Bronchial epithelial cell (primary cell): ENCODE measurements at regions not wholly inside any gene's neighbourhood (a gene's known extent, or its start where the extent isn't known, plus 50 kb on each side); places are given as distances from the start of the nearest gene placed in this dataset.

Experiments
- DNase-seq: peaks from one replicate; pipeline ENCODE4 v3.0.0-alpha.2; 2010; ENCODE audit warnings: low read depth
- FAIRE-seq: peaks from 2 replicates; lab custom pipeline; 2011; peaks lifted over from hg19 to GRCh38; lab: Jason Lieb, UNC
- H3K27me3 ChIP-seq: 2 replicates; pipeline ENCODE4 v1.5.1; 2011; ENCODE audit warnings: low read length; ENCODE audit not compliant: control insufficient read depth, insufficient read depth
- H3K36me3 ChIP-seq: 2 replicates; pipeline ENCODE4 v1.5.1; 2011; ENCODE audit warnings: low read length; ENCODE audit not compliant: control insufficient read depth, insufficient read depth
- H3K4me3 ChIP-seq: 2 replicates; pipeline ENCODE4 v1.5.1; 2011; ENCODE audit warnings: mild to moderate bottlenecking, low read depth, low read length, control low read depth
- TF ChIP-seq, protein P1 (sequence below): IDR thresholded peaks from 2 replicates; pipeline ENCODE4 v1.5.1; 2011; ENCODE audit warnings: mild to moderate bottlenecking, moderate library complexity, low read length, control low read depth, inconsistent platforms; ENCODE audit not compliant: insufficient read depth, severe bottlenecking

DNA sequence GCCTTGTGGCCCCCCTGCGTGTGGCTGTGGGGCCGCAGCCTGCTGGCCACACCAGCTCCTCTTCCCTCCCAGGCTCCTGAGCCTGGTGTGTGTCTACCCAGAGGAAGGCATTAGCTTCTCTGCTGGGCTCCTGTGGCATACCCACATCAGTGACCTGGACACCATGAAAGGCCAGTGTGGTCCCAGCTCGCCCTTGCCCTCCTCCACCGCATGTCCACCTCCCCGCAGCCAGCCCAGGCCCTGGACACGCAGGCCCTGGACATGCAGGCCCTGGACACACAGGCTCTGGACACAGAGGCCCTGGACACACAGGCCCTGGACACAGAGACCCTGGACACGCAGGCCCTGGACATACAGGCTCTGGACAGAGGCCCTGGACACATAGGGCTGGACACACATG lies 153.4 kb upstream of the PPP1R26 start:
- H3K36me3 ChIP-seq: no peaks in the 10 kb centered on the region
- TF ChIP-seq, protein P1, sequence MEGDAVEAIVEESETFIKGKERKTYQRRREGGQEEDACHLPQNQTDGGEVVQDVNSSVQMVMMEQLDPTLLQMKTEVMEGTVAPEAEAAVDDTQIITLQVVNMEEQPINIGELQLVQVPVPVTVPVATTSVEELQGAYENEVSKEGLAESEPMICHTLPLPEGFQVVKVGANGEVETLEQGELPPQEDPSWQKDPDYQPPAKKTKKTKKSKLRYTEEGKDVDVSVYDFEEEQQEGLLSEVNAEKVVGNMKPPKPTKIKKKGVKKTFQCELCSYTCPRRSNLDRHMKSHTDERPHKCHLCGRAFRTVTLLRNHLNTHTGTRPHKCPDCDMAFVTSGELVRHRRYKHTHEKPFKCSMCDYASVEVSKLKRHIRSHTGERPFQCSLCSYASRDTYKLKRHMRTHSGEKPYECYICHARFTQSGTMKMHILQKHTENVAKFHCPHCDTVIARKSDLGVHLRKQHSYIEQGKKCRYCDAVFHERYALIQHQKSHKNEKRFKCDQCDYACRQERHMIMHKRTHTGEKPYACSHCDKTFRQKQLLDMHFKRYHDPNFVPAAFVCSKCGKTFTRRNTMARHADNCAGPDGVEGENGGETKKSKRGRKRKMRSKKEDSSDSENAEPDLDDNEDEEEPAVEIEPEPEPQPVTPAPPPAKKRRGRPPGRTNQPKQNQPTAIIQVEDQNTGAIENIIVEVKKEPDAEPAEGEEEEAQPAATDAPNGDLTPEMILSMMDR: no peak
- no peak for FAIRE-seq
- H3K4me3 ChIP-seq: no peak overlapping the region
- no peaks in the 10 kb centered on the region for H3K27me3 ChIP-seq
- no peak for DNase-seq

DNA sequence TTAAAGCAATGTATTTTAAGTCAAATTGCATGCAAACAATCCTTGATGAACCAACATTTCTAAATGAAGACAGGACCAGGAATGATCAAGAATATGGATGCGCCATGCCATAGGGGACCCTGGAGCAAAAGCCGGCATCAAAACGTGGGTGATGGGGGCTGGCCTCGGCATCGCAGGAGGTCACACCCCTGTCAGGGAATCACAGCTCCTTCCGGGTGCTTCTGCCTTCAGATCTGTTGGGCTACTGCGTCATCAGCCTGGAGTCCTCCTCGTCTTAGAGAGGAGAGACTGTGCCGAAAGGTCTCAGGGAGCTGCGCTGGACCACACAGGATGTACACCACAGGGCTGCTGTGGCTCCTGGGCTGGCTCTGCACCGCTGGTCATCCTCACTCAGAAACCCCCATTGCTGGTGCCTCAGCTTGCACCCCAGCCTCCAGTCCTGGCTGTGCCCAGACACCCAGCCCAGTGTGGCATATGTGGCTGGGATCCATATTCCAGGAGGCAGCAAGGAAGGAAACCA lies 152.9 kb upstream of the PPP1R26 start:
- Histone ChIP-seq H3K27me3 (no peaks in the 10 kb centered on the region), H3K4me3 (no peak overlapping the region), H3K36me3 (no peaks in the 10 kb centered on the region)
- TF ChIP-seq, protein P1: no peak
- FAIRE-seq (no peak), DNase-seq (no peak)

DNA sequence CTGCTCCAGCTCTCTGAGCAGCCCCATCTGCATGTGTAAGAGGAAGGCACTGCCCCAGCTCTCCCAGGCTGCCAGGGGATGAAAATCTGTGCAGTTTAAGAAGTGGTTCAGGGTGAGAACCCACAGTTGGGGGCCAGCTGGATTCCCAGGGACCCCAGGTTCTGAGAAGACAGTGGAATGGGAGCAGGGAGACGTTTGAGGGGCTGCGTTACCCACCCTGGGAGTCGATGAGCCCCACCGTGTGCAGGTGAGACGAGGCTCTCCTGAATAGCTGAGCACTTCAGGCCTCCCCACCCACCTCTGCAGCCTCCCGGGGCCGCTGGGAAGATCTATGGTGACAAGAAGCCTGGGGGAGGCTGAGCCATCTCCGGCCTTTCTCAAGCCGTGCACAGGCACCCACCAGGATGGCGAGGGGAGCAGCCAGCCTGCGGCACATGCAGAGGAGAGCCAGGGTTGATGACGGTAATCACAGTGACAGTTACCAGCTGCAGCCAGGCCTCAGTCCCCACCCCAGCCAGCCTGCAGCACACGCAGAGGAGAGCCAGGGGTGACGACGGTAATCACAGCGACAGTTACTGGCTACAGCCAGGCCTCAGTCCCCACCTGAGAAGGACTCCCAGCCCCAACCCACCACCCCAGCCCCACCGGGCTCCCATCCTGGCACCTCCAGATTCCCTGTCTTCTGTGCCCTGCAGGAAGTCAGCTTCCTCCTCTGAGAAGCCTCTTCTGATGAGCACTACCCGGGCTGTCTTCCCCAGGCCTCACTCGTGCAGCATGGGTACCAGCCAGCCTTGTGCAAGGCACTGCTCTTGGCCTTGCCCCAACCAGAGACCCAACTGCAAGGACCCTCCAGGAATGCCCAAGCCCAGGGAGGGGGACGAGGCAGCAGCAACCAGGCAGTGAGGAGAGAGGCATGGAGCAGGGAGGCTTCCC lies 150.8 kb upstream of the PPP1R26 start:
- H3K36me3 ChIP-seq: no peaks in the 10 kb centered on the region
- TF ChIP-seq, protein P1: no peak
- no peak overlapping the region for H3K4me3 ChIP-seq
- H3K27me3 ChIP-seq: no peaks in the 10 kb centered on the region
- FAIRE-seq: no peak
- no peak for DNase-seq

DNA sequence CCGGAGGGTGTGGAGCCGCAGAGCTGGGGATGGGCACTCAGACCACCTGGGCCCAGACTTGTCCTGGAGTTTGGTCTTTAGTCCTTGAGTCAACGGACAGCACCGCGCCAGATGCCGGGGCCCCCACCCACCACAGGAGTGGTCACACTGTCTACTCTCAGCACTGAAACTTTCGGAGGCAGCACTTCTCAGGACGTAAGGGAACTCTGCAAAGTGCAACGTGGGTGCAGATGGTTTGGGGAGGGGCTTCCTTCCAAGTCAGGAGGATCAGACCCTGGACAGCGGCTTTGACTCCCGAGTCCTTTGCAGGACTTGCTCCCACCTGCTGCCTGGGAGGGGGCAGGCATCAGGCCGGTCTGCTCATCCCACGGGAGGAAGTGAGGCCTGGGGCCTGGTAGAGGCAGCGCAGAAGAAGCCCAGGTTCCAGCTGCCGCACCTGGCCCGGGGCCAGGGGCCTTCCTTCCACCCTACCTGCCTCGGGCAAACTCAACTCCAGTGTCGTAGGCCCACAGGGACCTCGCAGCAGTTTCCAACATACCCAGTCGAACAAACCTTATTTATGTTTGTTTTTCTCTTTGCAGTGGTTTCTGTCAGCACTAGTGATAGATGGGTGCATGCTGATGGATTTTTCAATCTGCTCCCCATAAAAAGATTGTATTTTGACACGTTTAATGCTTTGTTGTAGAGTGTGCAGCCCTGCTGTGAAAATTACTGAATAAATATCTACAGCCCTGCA lies 149.8 kb upstream of the PPP1R26 start:
- TF ChIP-seq, protein P1: no peak
- DNase-seq (no peak), FAIRE-seq (no peak)
- H3K36me3 ChIP-seq: no peaks in the 10 kb centered on the region
- no peaks in the 10 kb centered on the region for H3K27me3 ChIP-seq
- no peak overlapping the region for H3K4me3 ChIP-seq

DNA sequence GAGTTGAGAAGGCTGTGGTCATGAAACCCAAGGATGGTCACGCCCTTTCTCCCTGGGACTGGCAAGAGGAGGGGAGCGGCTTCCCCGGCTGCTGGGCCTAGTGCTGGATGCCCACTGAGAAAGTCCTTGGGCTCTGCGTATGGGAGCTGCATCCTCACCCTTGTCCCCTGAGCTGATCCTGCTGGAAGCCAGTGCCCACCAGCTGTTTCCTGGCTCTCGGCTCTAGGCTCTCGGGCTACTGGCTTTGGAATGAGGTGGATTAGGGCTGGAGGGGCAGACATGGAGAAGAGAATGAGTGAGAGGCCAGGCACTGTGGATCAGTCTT lies 149.3 kb upstream of the PPP1R26 start:
- FAIRE-seq: no peak
- H3K27me3 ChIP-seq: no peaks in the 10 kb centered on the region
- no peak for DNase-seq
- no peaks in the 10 kb centered on the region for H3K36me3 ChIP-seq
- TF ChIP-seq, protein P1: no peak
- H3K4me3 ChIP-seq: no peak overlapping the region
